SK-N-MC (cell line): ENCODE measurements at regions not wholly inside any gene's neighbourhood (a gene's known extent, or its start where the extent isn't known, plus 50 kb on each side); places are given as distances from the start of the nearest gene placed in this dataset.
"Not testable (repeated sequence)": the region's sequence is repeated elsewhere in the genome, so short reads cannot be mapped to it uniquely, and the experiment has no call there.

Experiments
- EZH2 ChIP-seq: fragments of 200-600 bp; sonication (generic); IDR thresholded peaks from one replicate; pipeline ENCODE4 v1.6.1; 2017; ENCODE audit warnings: antibody characterized with exemption
- POLR2AphosphoS5 ChIP-seq: IDR thresholded peaks from 2 replicates; pipeline ENCODE4 v1.6.1; 2012; ENCODE audit warnings: mild to moderate bottlenecking, low read depth, low read length, borderline replicate concordance

GRCh38 chr4:189665712-189666305, 274.9 kb upstream of the FRG1 start:
- not testable (repeated sequence) for TF ChIP-seq POLR2AphosphoS5, EZH2
